Esophagus muscularis mucosa (tissue), 3 donors: ENCODE measurements at regions not wholly inside any gene's neighbourhood (a gene's known extent, or its start where the extent isn't known, plus 50 kb on each side); places are given as distances from the start of the nearest gene placed in this dataset.

Experiments
- CTCF ChIP-seq, 3 experiments: fragments of 200-600 bp in 2 of 3; fragments of 450-650 bp in 1 of 3; sonication (generic) in 2 of 3; IDR thresholded peaks; one replicate each; pipeline ENCODE4 v1.5.1; 2017 to 2019; ENCODE audit warnings: antibody characterized with exemption in 3 of 3, mild to moderate bottlenecking in 2 of 3, moderate library complexity in 1 of 3
- POLR2A ChIP-seq: fragments of 450-650 bp; IDR thresholded peaks from one replicate; pipeline ENCODE4 v1.6.1; 2017; ENCODE audit warnings: antibody characterized with exemption, moderate library complexity, mild to moderate bottlenecking, low read depth
- POLR2AphosphoS5 ChIP-seq, 2 donors: sonication (generic); formaldehyde crosslinking; IDR thresholded peaks; one replicate each; pipeline ENCODE4 v1.6.1; 2017; ENCODE audit warnings: antibody characterized with exemption in 2 of 2

DNA sequence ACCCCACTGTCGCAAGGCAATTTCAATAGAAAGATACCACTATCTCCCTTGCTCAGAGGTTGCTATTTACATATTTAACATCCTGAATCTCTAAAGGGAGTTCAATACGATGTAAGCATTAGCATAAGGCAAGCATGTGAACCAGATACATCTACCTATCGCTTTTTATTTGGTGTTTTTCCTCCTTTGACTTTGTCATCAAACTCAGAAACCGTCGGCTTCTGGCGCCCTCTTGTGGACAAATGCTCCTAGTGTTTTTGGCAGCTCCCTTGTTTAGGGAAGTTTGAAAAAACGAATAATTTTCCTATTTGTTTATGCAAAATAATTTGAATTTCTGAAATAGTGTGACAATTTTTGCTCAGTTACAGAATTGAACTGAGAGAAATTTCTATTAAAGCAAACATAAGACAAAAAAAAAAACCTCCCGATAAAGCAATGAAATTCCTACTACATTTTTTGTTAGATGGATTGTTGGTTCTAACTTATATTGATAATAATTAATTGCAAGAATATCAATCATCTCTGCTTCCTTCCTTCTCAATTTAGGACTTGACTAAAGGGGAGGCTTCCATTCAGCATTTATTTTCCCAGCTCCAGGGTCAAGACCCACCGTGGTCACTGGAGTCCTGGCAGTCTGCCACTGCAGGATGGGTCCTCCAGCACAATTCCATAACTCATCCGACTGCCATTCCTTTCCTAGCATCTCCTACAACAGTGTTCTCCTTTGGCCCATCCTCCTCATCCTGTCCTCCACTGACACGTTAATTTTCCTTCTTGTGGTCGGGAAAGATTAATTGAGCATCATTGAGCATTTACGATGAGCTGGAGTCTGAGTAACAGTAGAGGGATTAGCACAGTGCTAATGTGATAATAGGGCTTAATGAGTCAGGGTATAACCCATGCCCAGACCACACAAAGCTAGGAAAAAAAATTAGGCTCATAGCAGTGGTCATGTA, 131.8 kb upstream of the CHD1 start:
- TF ChIP-seq CTCF (IDR thresholded peaks at IDR 0.05) (peak; percentile 72 to 91 (median 87)), POLR2A (no peak), POLR2AphosphoS5 (IDR thresholded peaks at IDR 0.05) (no peak)
